ENCODE measurements at regions not wholly inside any gene's neighbourhood (a gene's known extent, or its start where the extent isn't known, plus 50 kb on each side); places are given as distances from the start of the nearest gene placed in this dataset.

DNA sequence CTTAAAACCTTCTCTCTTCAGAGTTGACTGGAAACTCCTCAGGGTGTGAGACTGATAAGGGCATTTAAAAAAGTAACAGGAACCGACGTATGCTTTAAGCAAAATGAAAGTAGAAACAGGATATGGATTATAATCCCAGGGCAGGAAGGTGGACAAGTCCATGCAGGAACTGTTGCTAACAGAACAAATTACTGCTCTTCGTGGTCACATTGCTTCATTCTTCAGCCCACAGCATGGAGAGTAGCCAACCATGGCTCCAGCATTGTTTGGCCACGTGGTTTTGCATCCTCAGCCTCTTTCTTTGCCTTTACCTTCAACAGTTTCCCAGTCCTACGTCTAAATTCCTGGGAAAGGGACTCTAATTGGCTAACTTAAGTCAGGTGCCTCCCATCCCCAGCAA is 563.1 kb upstream of the ISX start:
- no peak for DNase-seq (ENCODE audit: low read depth, low spot score)
- Histone ChIP-seq H3K9me1 (replicated peaks; ENCODE audit: control insufficient read depth, extremely low read depth, insufficient read depth, low read length) (no peaks in the 10 kb centered on the region), H3K9me3 (replicated peaks; ENCODE audit: control insufficient read depth, insufficient read depth, low read length) (peaks cover 10% of the 10 kb centered on the region), H3K4me2 (ENCODE audit: insufficient read depth, low read length) (no peak overlapping the region), H2AFZ (ENCODE audit: low read depth, low read length) (no peak overlapping the region), H3K79me2 (ENCODE audit: control insufficient read depth, insufficient read depth, low read length) (no peaks in the 10 kb centered on the region), H3K27me3 (ENCODE audit: control insufficient read depth in 2 of 2, insufficient read depth in 2 of 2, low read length in 2 of 2) (no peaks in the 10 kb centered on the region), H3K27ac (ENCODE audit: insufficient read depth, low read depth, low read length) (no peak overlapping the region), H4K20me1 (replicated peaks; ENCODE audit: control insufficient read depth, extremely low read depth, insufficient read depth, low read length) (no peaks in the 10 kb centered on the region), H3K36me3 (ENCODE audit: control insufficient read depth in 2 of 2, extremely low read depth in 1 of 2, insufficient read depth in 2 of 2, low read length in 2 of 2) (no peaks in the 10 kb centered on the region), H3K4me3 (replicated peaks in 1 of 3; ENCODE audit: insufficient read depth in 1 of 3, low read depth in 1 of 3, low read length in 3 of 3) (no peak overlapping the region), H3K4me1 (ENCODE audit: control insufficient read depth, extremely low read depth, insufficient read depth, low read length) (no peaks in the 10 kb centered on the region), H3K9ac (replicated peaks; ENCODE audit: extremely low read depth, insufficient read depth, low read length) (no peak overlapping the region)
- dilution Hi-C loops (cut with MboI; ENCODE audit: extremely low pct_ligation_motif_present, low sequenced_read_pairs) (no loop called here), intact Hi-C loops (cut with micrococcal nuclease) (no loop called here)
- POLR2A ChIA-PET = no interaction called here
- BruUV-seq (replicated peaks) = no TSS peak
- no peak for FAIRE-seq
- CTCF ChIA-PET = no interaction called here
- TF ChIP-seq EZH2 (IDR thresholded peaks at IDR 0.05; ENCODE audit: borderline replicate concordance, low read depth, low read length, severe bottlenecking) (no peak), MYC (IDR thresholded peaks at IDR 0.05; ENCODE audit: low read depth, low read length) (no peak), GATA2 (IDR thresholded peaks at IDR 0.05; ENCODE audit: insufficient read depth, insufficient read length, low read depth, low read length) (no peak)

DNA sequence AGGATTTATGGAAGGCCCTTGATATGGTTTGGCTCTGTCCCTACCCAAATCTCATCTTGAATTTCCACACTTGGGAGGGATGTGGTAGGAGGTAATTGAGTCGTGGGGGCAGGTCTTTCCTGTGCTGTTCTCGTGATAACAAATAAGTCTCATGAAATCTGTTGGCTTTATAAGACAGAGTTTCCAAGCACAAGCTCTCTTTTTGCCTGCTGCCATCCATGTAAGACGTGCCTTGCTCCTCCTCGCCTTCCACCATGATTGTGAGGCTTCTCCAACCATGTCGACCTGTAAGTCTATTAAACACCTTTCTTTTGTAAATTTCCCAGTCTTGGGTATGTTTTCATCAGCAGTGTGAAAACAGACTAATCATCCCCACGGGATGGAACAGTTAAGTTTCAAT is 557.2 kb upstream of the ISX start:
- no peaks in the 10 kb centered on the region for H3K4me1 ChIP-seq (ENCODE audit: control insufficient read depth, extremely low read depth, insufficient read depth, low read length)
- ChIA-PET CTCF (no interaction called here), POLR2A (no interaction called here)
- H3K36me3 ChIP-seq (ENCODE audit: control insufficient read depth in 2 of 2, extremely low read depth in 1 of 2, insufficient read depth in 2 of 2, low read length in 2 of 2) = no peaks in the 10 kb centered on the region
- H3K9me1 ChIP-seq (replicated peaks; ENCODE audit: control insufficient read depth, extremely low read depth, insufficient read depth, low read length) = no peaks in the 10 kb centered on the region
- no peaks in the 10 kb centered on the region for H3K79me2 ChIP-seq (ENCODE audit: control insufficient read depth, insufficient read depth, low read length)
- dilution Hi-C loops (cut with MboI; ENCODE audit: extremely low pct_ligation_motif_present, low sequenced_read_pairs) (no loop called here), intact Hi-C loops (cut with micrococcal nuclease) (no loop called here)
- H3K27ac ChIP-seq (ENCODE audit: insufficient read depth, low read depth, low read length) = no peak overlapping the region
- no TSS peak for BruUV-seq (replicated peaks)
- no peaks in the 10 kb centered on the region for H3K27me3 ChIP-seq (ENCODE audit: control insufficient read depth in 2 of 2, insufficient read depth in 2 of 2, low read length in 2 of 2)
- no peak overlapping the region for H3K4me3 ChIP-seq (replicated peaks in 1 of 3; ENCODE audit: insufficient read depth in 1 of 3, low read depth in 1 of 3, low read length in 3 of 3)
- H2AFZ ChIP-seq (ENCODE audit: low read depth, low read length) = no peak overlapping the region
- no peak overlapping the region for H3K9ac ChIP-seq (replicated peaks; ENCODE audit: extremely low read depth, insufficient read depth, low read length)
- peaks cover 8% of the 10 kb centered on the region for H3K9me3 ChIP-seq (replicated peaks; ENCODE audit: control insufficient read depth, insufficient read depth, low read length)
- H4K20me1 ChIP-seq (replicated peaks; ENCODE audit: control insufficient read depth, extremely low read depth, insufficient read depth, low read length) = no peaks in the 10 kb centered on the region
- TF ChIP-seq, protein P1, sequence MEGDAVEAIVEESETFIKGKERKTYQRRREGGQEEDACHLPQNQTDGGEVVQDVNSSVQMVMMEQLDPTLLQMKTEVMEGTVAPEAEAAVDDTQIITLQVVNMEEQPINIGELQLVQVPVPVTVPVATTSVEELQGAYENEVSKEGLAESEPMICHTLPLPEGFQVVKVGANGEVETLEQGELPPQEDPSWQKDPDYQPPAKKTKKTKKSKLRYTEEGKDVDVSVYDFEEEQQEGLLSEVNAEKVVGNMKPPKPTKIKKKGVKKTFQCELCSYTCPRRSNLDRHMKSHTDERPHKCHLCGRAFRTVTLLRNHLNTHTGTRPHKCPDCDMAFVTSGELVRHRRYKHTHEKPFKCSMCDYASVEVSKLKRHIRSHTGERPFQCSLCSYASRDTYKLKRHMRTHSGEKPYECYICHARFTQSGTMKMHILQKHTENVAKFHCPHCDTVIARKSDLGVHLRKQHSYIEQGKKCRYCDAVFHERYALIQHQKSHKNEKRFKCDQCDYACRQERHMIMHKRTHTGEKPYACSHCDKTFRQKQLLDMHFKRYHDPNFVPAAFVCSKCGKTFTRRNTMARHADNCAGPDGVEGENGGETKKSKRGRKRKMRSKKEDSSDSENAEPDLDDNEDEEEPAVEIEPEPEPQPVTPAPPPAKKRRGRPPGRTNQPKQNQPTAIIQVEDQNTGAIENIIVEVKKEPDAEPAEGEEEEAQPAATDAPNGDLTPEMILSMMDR (IDR thresholded peaks at IDR 0.05; ENCODE audit: extremely low read depth in 1 of 2, insufficient read depth in 1 of 2, low read depth in 1 of 2, low read length in 2 of 2) = no peak
- no peak overlapping the region for H3K4me2 ChIP-seq (ENCODE audit: insufficient read depth, low read length)
- FAIRE-seq (no peak), DNase-seq (ENCODE audit: low read depth, low spot score) (no peak)

Measured in endothelial cell of umbilical vein (primary cell).